GM12878 (cell line): ENCODE measurements at regions not wholly inside any gene's neighbourhood (a gene's known extent, or its start where the extent isn't known, plus 50 kb on each side); places are given as distances from the start of the nearest gene placed in this dataset.

Experiments used
- ATAC-seq: fragments of 200-7000 bp; cut with Tn5 transposase; 3 replicates; pipeline ENCODE4 v1.9.1; 2020; ENCODE audit warnings: mild to moderate bottlenecking, moderate library complexity
- BruUV-seq: library from RNA; stranded (reverse); fragments of 400-500 nt; replicated peaks from 2 replicates; lab custom pipeline; 2021; lab: Mats Ljungman, UMichigan
- CTCF ChIA-PET: fragments of 300-600 bp; sonication (Branson Sonifier 250); formaldehyde crosslinking; extraction: SDS; loops from one replicate; lab custom pipeline; 2021; ENCODE audit warnings: inconsistent platforms; lab: Yijun Ruan, JAX
- POLR2A ChIA-PET: fragments of 350-600 bp; formaldehyde crosslinking; extraction: SDS; loops from one replicate; lab custom pipeline; 2021; ENCODE audit warnings: inconsistent platforms; lab: Charles Lee
- RAD21 ChIA-PET: fragments of 300-600 bp; sonication (Branson Sonifier 250); formaldehyde crosslinking; loops from one replicate; lab custom pipeline; 2023; ENCODE audit warnings: antibody characterized with exemption; ENCODE audit not compliant: unreplicated experiment; lab: Charles Lee
- SMC1A ChIA-PET: fragments of 300-600 bp; sonication (Branson Sonifier 250); formaldehyde crosslinking; loops from one replicate; lab custom pipeline; 2023; ENCODE audit not compliant: unreplicated experiment, uncharacterized antibody; lab: Charles Lee
- DNase-seq: peaks from one replicate; pipeline ENCODE4 v3.0.0-alpha.2; 2011; ENCODE audit warnings: low read depth, low spot score
- FAIRE-seq: peaks from 3 replicates; lab custom pipeline; 2011; peaks lifted over from hg19 to GRCh38; lab: Jason Lieb, UNC
- H2AFZ ChIP-seq: 2 replicates; pipeline ENCODE4 v1.6.0; 2011; ENCODE audit warnings: low read depth, low read length, control low read depth; ENCODE audit not compliant: control insufficient read depth
- H3K27ac ChIP-seq: 2 replicates; pipeline ENCODE4 v1.5.1; 2011; ENCODE audit warnings: control low read depth; ENCODE audit not compliant: control insufficient read depth, insufficient read depth
- H3K27me3 ChIP-seq, 2 experiments: replicated peaks in 1 of 2; 2 replicates each; pipeline versions ENCODE4 v1.6.0 to v1.6.1; 2011; ENCODE audit warnings: low read length in 1 of 2; ENCODE audit not compliant: control insufficient read depth in 2 of 2, insufficient read depth in 2 of 2
- H3K36me3 ChIP-seq, 2 experiments: 2 replicates each; pipeline ENCODE4 v1.5.1; 2011; ENCODE audit warnings: low read length in 1 of 2; ENCODE audit not compliant: control insufficient read depth in 2 of 2, insufficient read depth in 2 of 2
- H3K4me1 ChIP-seq: 2 replicates; pipeline ENCODE4 v1.6.1; 2011; ENCODE audit warnings: mild to moderate bottlenecking, low read length, moderate library complexity, mixed read lengths; ENCODE audit not compliant: control insufficient read depth, insufficient read depth
- H3K4me2 ChIP-seq: 2 replicates; pipeline ENCODE4 v1.6.0; 2011; ENCODE audit warnings: control low read depth; ENCODE audit not compliant: control insufficient read depth, insufficient read depth
- H3K4me3 ChIP-seq: fragments of 200-600 bp; sonication (generic); 2 replicates; pipeline ENCODE4 v1.5.1; 2016
- H3K79me2 ChIP-seq: 2 replicates; pipeline ENCODE4 v1.6.0; 2011; ENCODE audit warnings: low read length; ENCODE audit not compliant: control insufficient read depth, insufficient read depth
- H3K9ac ChIP-seq: 2 replicates; pipeline ENCODE4 v1.8.0; 2011; ENCODE audit warnings: low read length, control low read depth, mixed read lengths; ENCODE audit not compliant: control insufficient read depth, insufficient read depth
- H3K9me3 ChIP-seq: replicated peaks from 3 replicates; pipeline ENCODE4 v1.5.1; 2011; ENCODE audit warnings: mild to moderate bottlenecking, low read length; ENCODE audit not compliant: control insufficient read depth, insufficient read depth
- H4K20me1 ChIP-seq: 2 replicates; pipeline ENCODE4 v1.6.0; 2011; ENCODE audit not compliant: control insufficient read depth, insufficient read depth
- EP300 ChIP-seq, 2 experiments: fragments of 150-350 bp in 1 of 2; IDR thresholded peaks; 2 replicates each; pipeline ENCODE4 v1.6.1; 2011 to 2012; ENCODE audit warnings: low read depth in 2 of 2, low read length in 2 of 2, borderline replicate concordance in 1 of 2, improper control_type of control experiment in 1 of 2, inconsistent platforms in 1 of 2; ENCODE audit not compliant: control insufficient read depth in 1 of 2
- NR2C2 ChIP-seq: IDR thresholded peaks from 2 replicates; pipeline ENCODE4 v1.6.1; 2011; ENCODE audit warnings: borderline replicate concordance, low read depth; ENCODE audit not compliant: control insufficient read depth, insufficient read length
- ZBTB40 ChIP-seq: fragments of 450-650 bp; IDR thresholded peaks from 2 replicates; pipeline ENCODE4 v1.6.1; 2016; ENCODE audit warnings: mild to moderate bottlenecking, moderate library complexity, borderline replicate concordance
- WGBS: methylation state at CpG from one replicate; pipeline ENCODE4 v1.1.6; 2016; ENCODE audit warnings: low lambda C conversion rate; ENCODE audit not compliant: insufficient replicate concordance, insufficient coverage; ENCODE audit errors: missing lambda C conversion rate; 5-methylcytosine and 5-hydroxymethylcytosine counted together
- in situ Hi-C: fragments of 300-500 bp; cut with MboI; formaldehyde crosslinking; loops from 9 replicates; pipeline ENCODE4 v1.14.3; 2018; ENCODE audit warnings: mixed read lengths
- intact Hi-C: fragments of 100-400 bp; cut with micrococcal nuclease; formaldehyde crosslinking; loops from one replicate; pipeline ENCODE4 v1.14.2; 2022; ENCODE audit not compliant: unreplicated experiment

GRCh38 chr14:100981809-100982208 lies 78.3 kb upstream of the RTL1 start:
- Histone ChIP-seq H3K9ac (no peak overlapping the region), H2AFZ (no peak overlapping the region), H3K27me3 (no peaks in the 10 kb centered on the region), H3K9me3 (no peaks in the 10 kb centered on the region), H3K4me2 (no peak overlapping the region), H3K36me3 (no peaks in the 10 kb centered on the region), H3K79me2 (no peaks in the 10 kb centered on the region), H4K20me1 (no peaks in the 10 kb centered on the region), H3K4me3 (no peak overlapping the region), H3K4me1 (no peaks in the 10 kb centered on the region), H3K27ac (no peak overlapping the region)
- in situ Hi-C loops, result no loop called here
- no peak for FAIRE-seq
- ChIA-PET CTCF (no interaction called here), SMC1A (no interaction called here), POLR2A (no interaction called here), RAD21 (no interaction called here)
- intact Hi-C loops, result no loop called here
- no peak for ATAC-seq
- DNase-seq, result no peak
- 88% methylated on average over 3 of the region's 3 CpGs for WGBS
- BruUV-seq, result no TSS peak
- no peak for TF ChIP-seq NR2C2
- TF ChIP-seq ZBTB40, result no peak
- no peak for TF ChIP-seq EP300 (IDR thresholded peaks at IDR 0.05; ENCODE audit: borderline replicate concordance in 1 of 2, control insufficient read depth in 1 of 2, low read depth in 2 of 2, low read length in 2 of 2)
